T-helper 1 cell (primary cell): ENCODE measurements at regions not wholly inside any gene's neighbourhood (a gene's known extent, or its start where the extent isn't known, plus 50 kb on each side); places are given as distances from the start of the nearest gene placed in this dataset.
"Not testable (repeated sequence)": the region's sequence is repeated elsewhere in the genome, so short reads cannot be mapped to it uniquely, and the experiment has no call there.

Experiments
- DNase-seq, 5 donors: peaks; one replicate each; pipeline ENCODE4 v3.0.0-alpha.2; 2012 to 2020

DNA sequence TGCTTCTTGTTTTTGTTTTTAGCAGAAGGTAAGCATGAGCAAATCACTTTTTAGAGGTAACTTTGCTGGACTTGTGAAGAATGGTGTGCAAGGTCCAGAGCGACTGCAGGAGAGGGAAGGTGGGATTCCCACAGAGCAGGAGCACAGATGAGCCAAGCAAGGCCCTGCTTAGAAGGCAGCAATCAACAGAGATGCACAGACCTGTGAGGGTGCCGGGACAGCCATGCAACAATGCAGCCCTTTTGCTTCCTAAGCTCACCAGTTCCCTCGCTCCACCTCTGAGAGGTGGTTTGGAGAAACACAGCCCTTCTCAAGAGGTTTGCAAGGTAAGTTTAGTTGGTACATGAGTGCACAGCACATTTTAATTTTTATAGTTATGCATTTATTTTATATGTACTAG, 85.1 kb upstream of the FBXO28 start:
- DNase-seq = not testable (repeated sequence)

DNA sequence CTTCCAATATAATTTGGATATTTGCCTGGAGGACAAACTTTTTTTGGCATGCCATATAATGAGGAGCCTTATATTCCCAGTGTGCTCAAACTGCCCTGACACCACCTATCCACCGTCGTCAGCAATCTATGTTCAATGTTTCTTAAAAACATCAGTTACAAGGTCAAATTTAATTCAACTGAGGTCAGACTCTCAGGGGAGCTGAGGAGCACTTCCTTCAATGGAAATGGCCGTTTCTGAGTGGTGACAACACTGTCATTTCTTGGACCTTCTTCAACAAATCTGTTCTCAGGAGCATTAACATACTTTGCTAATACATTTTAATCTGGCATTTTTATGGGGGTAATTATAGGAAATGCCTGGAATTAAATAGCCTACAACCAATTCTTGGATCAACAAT, 90.8 kb upstream of the FBXO28 start:
- not testable (repeated sequence) for DNase-seq

DNA sequence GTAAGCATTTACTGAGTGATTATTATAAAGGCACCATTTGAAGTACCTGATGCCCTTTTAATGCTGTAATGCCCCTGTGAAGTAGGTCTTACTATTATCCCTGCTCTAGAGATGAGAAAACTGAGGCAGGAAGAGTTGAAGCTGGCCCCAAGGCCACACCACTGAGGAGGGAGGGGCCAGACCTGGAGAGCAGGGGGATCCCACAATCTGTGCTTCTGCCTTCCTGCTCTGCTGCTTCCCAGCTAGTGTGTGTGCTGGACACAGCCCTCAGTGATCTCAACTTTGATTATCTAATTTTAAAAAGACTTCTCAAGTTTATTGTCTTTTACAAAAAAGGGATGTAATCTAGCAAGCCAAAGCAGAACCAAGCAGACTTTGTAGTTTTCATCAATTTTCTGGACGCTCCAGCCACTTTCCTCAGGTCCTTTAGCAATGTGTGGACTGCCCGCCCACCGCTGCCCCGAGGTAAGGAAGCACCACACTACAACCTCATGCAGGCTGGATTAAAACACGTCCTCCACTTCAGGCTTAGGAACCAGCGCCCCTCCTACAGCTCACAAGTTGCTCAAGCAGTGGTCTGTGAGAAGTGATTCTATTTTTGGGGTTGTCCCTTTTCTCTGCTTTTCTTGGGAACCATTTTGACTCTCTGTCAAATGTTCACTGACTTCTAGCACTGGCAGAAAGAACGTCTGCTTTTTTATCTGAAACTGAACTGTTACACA, 91.5 kb upstream of the FBXO28 start:
- DNase-seq = not testable (repeated sequence)

DNA sequence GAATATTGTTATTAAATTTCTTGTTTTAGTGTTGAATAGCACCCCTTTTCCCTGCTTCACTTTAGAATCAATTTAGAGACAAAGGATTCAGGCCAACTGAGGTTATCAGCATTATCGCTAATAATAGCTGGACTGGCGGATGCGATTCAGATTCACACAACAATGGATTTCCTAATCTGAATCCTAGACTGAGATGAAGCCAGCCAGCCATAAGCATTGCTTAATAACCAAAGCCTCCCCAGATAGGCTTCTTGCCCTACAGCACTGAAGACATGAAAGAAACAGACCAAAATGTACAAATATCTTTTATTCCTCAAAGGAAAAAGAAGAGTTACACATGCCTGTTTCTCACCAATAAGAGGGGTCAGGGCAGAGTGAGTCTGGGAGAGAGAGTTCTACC, 94.0 kb upstream of the FBXO28 start:
- DNase-seq = not testable (repeated sequence)

DNA sequence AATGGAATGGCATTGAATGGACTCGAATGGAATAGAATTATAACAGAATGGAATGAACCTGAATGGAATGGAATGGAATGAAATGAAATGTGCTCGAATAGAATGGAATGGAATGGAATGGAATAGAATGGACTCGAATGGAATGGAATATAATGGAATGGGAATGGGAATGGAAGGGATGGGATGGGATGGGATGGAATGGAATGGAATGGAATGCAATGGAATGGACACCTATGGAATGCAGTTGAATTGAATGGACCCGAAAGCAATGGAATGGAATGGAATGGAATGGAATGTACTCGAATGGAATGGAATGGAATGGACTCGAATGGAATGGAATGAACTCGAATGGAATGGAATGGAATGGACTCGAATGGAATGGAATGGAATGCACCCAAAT, 98.1 kb upstream of the FBXO28 start:
- not testable (repeated sequence) for DNase-seq

DNA sequence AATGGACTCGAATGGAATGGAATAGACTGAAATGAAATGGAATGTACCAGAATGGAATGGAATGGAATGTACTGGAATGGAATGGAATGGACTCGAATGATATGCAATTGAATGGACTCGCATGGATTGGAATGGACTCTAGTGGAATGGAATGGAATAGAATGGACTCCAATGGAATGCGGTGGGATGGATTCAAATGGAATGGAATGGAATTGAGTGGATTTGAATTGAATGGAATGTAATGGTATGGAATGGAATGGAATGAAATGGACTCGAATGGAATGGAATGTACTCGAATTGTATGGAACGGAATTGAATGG, 99.6 kb upstream of the FBXO28 start:
- no peak for DNase-seq

DNA sequence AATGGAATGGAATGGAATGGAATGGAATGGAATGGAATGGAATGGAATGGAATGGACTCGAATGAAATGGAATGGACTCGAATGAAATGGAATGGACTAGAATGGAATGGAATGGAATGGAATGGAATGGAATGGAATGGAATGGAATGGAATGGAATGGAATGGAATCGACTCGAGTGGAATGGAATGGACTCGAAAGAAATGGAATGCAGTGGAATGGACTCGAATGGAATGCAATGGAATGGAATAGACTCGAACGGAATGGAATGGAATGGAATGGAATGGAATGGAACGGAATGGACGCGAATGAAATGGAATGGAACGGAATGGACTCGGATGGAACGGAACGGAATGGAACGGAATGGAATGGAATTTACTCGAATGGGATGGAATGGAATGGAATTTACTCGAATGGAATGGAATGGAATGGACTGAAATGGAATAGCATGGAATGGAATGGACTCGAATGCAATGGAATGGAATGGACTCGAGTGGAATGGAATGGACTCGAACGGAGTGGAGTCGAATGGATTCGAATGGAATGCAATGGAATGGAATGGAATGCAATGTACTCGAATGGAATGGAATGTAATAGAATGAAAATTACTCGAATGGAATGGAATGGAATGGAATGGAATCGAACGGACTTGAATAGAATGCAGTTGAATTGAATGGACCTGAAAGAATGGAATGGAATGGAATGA, 100.1 kb upstream of the FBXO28 start:
- not testable (repeated sequence) for DNase-seq

DNA sequence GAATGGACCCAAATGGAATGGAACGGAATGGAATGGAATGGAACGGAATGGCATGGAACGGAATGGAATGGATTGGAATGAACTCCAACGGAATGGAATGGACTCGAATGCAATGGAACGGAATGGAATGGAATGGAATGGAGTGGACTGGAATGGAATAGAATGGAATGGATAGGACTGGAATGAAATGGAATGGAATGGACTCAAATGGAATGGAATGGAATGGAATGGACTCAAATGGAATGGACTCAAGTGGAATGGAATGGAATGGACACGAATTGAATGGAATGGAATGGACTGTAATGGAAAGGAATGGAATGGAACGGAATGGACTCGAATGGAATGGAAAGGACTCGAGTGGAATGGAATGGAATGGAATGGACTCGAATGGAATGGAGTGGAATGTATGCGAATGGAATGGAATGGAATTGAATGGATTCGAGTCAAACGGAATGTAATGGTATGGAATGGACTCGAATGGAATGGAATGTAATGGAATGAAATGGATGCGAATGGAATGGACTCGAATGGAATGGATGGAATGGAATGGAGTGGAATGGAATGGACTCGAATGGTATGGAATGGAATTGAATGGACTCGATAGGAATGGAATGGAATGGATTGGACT, 101.0 kb upstream of the FBXO28 start:
- peak in 1 of 5 donors; percentile 4 for DNase-seq

DNA sequence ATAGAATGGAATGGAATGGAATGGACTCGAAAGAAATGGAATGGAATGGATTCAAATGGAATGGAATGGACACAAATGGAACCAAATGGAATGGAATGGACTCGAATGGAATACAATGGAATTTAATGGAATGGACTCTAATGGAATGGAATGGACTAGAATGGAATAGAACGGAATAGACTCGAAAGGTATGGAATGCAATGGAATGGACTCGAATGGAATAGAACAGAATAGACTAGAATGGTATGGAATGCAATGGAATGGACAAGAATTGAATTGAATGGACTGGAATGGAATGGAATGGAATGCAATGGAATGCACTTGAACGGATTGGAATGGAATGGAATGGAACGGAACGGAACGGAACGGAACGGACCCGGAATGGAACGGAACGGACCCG, 101.7 kb upstream of the FBXO28 start:
- DNase-seq = not testable (repeated sequence)

DNA sequence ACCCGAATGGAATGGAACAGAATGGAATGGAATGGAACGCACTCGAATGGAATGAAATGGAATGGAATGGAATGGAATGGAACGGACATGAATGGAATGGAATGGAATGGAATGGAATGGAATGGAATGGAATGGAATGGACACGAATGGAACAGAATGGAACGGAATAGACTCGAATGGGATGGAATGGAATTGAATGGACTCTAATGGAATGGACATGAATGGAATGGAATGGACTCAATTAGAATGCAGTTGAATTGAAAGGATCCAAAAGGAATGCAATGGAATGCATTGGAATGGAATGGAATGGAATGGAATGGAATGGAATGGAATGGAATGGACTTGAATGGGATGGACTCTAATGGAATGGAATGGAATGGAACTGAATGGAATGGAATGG, 102.2 kb upstream of the FBXO28 start:
- DNase-seq = not testable (repeated sequence)

DNA sequence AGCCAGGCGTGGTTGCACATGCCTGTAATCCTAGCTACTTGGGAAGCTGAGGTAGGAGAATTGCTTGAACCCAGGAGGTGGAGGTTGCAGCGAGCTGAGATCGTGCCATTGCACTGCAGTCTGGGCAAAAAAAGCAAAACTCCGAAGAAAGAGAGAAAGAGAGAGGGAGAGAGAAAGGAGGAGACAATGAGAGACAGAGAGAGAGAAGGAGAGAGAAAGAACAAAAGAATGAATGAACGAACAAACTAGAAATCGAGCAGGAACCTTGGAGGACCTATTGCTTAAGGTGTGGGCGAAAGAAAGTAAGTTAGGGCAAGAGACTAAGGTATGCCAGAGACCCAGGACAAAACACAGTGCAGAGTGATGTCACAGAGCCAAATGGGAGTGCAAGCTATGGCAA, 102.8 kb upstream of the FBXO28 start:
- not testable (repeated sequence) for DNase-seq

DNA sequence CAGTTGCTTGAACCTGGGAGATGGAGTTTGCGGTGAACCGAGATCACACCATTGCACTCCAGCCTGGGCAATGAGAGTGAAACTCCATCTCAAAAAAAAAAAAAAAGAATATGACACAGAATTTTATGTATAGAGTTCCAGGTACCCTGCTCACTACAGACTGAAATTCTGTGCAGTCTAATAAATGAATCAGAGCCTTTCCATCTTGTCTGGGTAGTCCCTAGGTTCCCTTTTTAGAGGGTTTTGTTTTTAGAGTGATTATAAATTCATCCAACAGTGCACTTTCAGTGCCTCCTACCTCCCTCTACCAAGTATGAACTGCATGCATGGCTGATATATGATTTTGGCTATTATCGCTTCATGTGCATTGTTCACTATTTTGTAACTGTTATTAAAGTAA, 107.9 kb upstream of the FBXO28 start:
- not testable (repeated sequence) for DNase-seq

DNA sequence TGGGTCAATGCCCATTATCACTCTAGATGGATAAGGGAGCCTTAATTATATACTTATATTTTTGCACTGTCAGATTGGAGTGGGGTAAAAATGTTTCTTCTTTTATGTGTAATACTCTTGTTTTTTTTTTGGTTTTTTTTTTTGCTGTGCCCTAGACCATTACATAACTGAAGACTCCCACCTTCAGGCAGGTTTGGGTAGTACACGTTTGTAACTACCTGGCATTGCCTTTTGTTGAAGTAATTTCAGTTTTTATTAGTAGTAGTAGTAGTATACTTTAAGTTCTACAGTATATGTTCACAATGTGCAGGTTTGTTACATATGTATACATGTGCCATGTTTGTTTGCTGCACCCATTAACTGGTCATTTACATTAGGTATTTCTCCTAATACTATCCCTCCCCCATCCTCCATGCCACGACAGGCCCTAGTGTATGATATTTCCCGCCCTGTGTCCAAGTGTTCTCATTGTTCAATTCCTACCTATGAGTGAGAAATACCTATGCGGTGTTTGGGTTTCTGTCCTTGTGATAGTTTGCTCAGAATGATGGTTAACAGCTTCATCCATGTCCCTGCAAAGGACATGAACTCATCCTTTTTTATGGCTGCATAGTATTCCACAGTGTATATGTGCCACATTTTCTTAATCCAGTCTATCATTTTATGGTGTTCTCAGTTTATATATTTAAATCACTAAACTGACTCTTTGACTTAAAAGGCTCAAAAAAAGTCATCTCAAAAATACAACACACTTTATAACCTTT, 109.2 kb upstream of the FBXO28 start:
- DNase-seq = peak in 4 of 5 donors; percentile 26 to 54 (median 32)

DNA sequence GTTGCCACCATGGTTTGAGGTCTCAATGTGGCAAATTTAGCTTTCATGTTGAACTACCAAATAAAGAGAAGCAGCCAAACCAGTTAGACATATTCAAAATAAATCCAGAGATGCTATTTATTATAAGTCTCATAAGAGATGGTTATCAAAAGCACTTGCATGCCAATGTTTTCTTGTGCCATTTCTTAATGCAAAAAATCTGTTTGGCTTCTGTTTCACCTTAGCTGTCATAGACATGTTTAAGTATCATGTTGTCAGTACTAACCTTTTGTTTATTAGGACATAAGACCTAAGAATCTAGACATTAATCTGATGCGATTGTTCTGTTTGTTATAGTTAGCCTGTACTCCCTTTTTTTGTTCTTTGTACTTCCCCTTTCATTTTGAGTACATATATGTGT, 110.0 kb upstream of the FBXO28 start:
- DNase-seq = not testable (repeated sequence)

DNA sequence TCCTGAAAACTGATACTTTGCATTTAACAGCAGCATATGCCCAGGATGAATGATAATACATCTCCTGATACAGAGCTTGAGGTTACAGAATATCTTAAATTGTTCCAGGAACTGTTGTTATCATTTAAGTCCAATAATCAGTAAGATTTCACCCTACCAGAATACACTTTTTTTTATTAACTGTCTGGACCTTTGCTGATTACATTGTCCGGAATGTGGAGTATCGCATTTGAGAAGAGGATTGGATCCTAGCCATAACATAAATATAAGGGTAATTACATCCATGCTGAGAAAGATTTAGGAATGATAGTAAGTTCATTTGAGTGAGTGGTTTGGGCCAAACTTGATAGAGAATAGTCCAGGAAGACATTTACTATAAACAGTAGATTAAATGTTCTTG, 112.2 kb upstream of the FBXO28 start:
- DNase-seq = not testable (repeated sequence)

DNA sequence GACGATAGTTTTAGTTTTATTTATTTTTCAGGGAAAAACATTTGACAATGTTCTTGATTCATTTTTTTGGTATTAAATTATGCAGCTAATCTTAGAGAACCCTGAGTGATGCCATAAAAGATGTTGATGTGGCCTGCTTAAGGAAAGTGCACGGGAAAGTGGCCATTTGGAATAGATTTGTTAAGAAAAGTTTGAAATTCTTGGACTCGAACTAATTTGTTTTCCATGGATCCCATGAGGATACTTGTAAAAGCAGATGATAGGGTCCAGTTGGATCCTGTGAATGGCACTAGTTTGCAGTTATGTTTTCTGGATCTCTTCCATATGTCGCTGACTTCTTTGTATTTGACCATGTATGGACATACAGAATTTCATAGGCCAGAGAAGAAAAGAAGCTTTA, 114.2 kb upstream of the FBXO28 start:
- DNase-seq = not testable (repeated sequence)

DNA sequence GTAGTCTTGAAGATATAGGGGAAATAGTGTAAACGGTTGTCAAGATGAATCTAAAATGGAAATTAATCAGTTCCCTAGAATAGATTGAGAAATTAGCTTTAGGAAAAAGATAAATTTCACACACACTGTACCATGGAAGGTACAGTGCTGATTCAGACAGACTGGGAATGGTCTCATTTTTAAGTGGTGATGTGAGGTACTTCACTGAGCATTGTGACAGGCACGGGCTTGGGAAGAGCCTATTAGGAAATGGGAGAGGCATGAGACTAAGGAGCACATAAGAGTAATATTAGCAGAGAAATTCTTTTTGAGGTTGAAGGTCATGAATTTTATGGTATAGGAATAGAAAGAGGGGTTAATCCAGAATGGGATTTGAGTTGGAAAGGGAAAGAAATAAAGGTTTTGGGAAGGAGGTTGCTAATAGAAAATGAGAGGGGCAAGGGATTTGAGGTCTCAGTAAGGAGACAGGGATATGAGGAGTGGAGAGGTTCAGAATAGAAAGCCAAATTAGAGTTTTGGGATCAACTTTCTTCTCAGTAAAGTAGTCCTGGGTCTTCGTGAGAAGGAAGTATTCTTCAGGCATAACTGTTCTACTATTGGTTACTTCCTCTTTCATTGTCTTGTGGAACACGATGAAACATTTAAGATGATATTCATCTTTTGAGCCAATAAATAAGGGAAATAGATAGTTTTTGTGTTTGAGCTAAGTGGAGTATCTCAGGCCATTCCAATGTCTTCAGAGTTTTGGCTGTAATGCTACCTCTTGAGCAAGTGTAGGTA, 115.0 kb upstream of the FBXO28 start:
- not testable (repeated sequence) for DNase-seq

DNA sequence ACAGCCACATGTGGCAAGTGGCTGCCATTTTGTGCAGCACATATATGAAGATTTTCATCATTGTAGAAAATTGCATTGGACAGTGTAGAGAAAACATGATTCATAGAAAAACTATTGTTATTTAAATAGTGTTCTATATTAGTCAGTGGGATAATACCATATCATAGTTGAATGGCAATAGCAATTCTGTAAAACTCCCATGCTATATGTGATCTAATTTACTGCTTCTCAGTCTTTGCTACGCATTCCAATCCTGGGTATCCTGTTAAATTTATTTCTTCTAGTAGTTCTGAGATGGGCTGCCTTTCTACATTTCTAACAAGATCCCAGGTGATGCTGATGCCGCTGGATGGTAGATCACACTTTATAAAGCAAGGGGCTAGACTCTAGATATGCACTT, 117.5 kb upstream of the FBXO28 start:
- not testable (repeated sequence) for DNase-seq

DNA sequence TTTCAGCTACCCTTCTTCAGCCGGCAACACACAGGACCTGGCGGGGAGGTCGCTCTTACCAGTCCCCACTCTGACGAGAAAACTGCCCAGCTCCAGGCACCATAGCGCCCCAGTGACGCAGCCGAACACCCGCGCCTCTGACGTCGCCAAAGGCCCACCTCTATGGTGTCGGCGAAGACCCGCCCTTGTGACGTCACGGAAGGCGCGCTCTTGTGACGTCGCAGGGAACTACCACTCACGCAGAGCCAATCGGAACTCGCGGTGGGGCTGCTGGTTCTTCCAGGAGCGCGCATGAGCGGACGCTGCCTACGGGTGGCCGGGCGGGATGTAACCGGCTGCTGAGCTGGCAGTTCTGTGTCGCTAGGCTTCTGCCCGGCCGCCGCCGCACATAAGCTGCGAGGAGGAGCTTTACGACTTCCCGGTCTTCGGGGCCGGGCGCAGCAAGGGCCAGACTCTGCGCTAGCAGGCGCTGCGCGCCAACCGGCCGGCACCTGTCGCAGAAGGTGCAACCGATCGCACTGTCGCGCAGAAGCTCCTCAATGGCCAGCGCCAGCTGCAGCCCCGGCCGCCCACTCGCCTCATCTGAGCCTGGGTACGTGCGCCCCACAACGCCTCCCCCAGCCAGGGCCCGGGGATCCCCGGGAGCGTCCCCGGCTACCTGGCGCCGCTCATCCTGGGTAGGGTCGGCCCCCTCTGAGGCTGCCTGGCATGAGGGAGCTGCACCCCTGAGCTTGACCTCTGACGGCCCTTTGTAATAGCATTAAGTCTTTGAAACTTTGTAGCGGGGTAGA, 121.3 kb upstream of the FBXO28 start:
- DNase-seq = peak; percentile 100

DNA sequence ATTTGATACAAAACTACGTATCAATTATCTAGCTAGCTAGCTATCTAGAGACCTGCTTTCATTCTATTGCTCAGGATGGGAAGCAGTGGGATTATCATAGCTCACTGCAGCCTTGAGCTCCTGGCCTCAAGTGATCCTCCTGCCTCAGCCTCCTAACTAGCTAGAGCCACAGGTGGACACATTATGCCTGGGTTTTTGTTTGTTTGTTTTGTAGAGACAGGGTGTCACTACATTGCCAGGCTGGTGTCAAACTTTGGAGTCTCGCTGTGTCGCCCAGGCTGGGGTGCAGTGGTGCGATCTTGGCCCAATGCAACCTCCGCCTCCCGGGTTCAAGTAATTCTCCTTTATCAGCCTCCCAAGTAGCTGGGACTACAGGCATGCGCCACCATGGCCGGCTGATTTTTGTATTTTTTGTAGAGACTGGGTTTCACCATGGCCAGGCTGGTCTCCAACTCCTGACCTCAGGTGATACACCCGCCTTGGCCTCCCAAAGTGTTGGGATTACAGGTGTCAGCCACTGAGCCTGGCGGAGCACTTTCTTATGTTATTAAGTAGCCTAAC, 122.5 kb upstream of the FBXO28 start:
- DNase-seq = not testable (repeated sequence)

DNA sequence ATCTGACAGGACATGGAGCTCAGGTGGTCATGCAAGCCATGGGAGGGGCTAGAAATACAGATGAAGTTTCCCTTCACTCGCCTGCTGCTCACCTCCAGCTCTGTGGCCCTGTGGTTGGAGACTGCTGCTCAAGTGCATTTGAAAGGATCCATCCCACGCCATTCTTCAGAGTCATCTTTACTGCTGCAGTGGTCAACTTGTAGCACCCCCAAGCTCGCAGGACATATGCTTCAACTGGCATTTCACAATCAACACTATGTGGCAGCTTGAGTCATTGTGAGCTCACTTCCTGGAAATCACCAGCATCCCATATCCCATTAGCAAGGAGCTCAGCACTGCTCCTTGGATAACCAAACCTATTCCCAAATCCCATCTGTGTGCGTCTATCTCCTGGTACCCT, 116.2 kb upstream of the TP53BP2 start:
- DNase-seq = not testable (repeated sequence)
